Panc1 (cell line): ENCODE measurements at regions not wholly inside any gene's neighbourhood (a gene's known extent, or its start where the extent isn't known, plus 50 kb on each side); places are given as distances from the start of the nearest gene placed in this dataset.

Experiments
- ATAC-seq: fragments of 200-7000 bp; cut with Tn5 transposase; 2 replicates; pipeline ENCODE4 v1.9.1; 2020; ENCODE audit warnings: mild to moderate bottlenecking, moderate library complexity
- BruUV-seq: library from RNA; stranded (reverse); fragments of 400-500 nt; replicated peaks from 2 replicates; lab custom pipeline; 2021; lab: Mats Ljungman, UMichigan
- CTCF ChIA-PET: fragments of 300-600 bp; sonication (Branson Sonifier 250); formaldehyde crosslinking; loops from one replicate; lab custom pipeline; 2022; ENCODE audit warnings: antibody characterized with exemption; lab: Charles Lee
- POLR2A ChIA-PET: fragments of 300-600 bp; sonication (Branson Sonifier 250); formaldehyde crosslinking; loops from one replicate; lab custom pipeline; 2022; ENCODE audit warnings: antibody characterized with exemption; lab: Charles Lee
- DNase-seq: peaks from one replicate; pipeline ENCODE4 v3.0.0-alpha.2; 2010; ENCODE audit warnings: low read depth, low spot score
- H3K27ac ChIP-seq: 2 replicates; pipeline ENCODE4 v1.5.1; 2011; ENCODE audit warnings: mild to moderate bottlenecking, low read length, inconsistent platforms
- H3K27me3 ChIP-seq: fragments of 200-500 bp; sonication (Bioruptor generic); 2 replicates; pipeline ENCODE4 v1.6.0; 2014; ENCODE audit warnings: low read length, inconsistent platforms; ENCODE audit not compliant: control insufficient read depth, insufficient read depth
- H3K36me3 ChIP-seq: fragments of 200-500 bp; sonication (Bioruptor generic); 2 replicates; pipeline ENCODE4 v1.5.1; 2014; ENCODE audit warnings: inconsistent platforms, mild to moderate bottlenecking, low read length, moderate library complexity; ENCODE audit not compliant: control insufficient read depth, insufficient read depth
- H3K4me1 ChIP-seq: 2 replicates; pipeline ENCODE4 v1.5.1; 2011; ENCODE audit warnings: inconsistent platforms, mild to moderate bottlenecking, low read length, moderate library complexity; ENCODE audit not compliant: control insufficient read depth, insufficient read depth
- H3K4me3 ChIP-seq, 2 experiments: 2 replicates each; pipeline ENCODE4 v1.5.1; 2011 to 2012; ENCODE audit warnings: low read depth in 2 of 2, low read length in 2 of 2, mild to moderate bottlenecking in 2 of 2, inconsistent platforms in 1 of 2, moderate library complexity in 1 of 2
- H3K9me3 ChIP-seq: fragments of 200-500 bp; sonication (Bioruptor generic); 2 replicates; pipeline ENCODE4 v1.5.1; 2014; ENCODE audit warnings: low read depth, mild to moderate bottlenecking, inconsistent platforms, low read length, moderate library complexity; ENCODE audit not compliant: control insufficient read depth, insufficient read depth
- POLR2AphosphoS5 ChIP-seq: IDR thresholded peaks from 2 replicates; pipeline ENCODE4 v1.6.1; 2012; ENCODE audit warnings: mild to moderate bottlenecking, low read depth, low read length, moderate library complexity
- REST ChIP-seq, 2 experiments: IDR thresholded peaks; 2 replicates each; pipeline ENCODE4 v1.6.1; 2011 to 2012; ENCODE audit warnings: low read depth in 2 of 2, control low read depth in 1 of 2, low read length in 1 of 2, mild to moderate bottlenecking in 1 of 2, moderate library complexity in 1 of 2; ENCODE audit not compliant: insufficient read depth in 1 of 2
- SIN3A ChIP-seq: IDR thresholded peaks from 2 replicates; pipeline ENCODE4 v1.6.1; 2012; ENCODE audit warnings: low read depth, mild to moderate bottlenecking, low read length, moderate library complexity, borderline replicate concordance; ENCODE audit not compliant: insufficient read depth
- TCF7L2 ChIP-seq: IDR thresholded peaks from 2 replicates; pipeline ENCODE4 v1.6.1; 2011; ENCODE audit warnings: mild to moderate bottlenecking, low read depth, low read length, inconsistent platforms
- in situ Hi-C: cut with HindIII; loops from 2 replicates; pipeline ENCODE4 v1.10.0; 2016; ENCODE audit warnings: low sequenced_read_pairs, low pct_unique_long_range_greater_than_20kb
- intact Hi-C: fragments of 100-400 bp; cut with micrococcal nuclease; formaldehyde crosslinking; loops from one replicate; pipeline ENCODE4 v1.10.0; 2022; ENCODE audit not compliant: unreplicated experiment
- TF ChIP-seq, protein P1 (sequence below): fragments of 450-650 bp; IDR thresholded peaks from 2 replicates; pipeline ENCODE4 v1.5.1; 2017; ENCODE audit warnings: mild to moderate bottlenecking

GRCh38 chr5:52255308-52255707 is 532.4 kb upstream of the ITGA1 start:
- Histone ChIP-seq H3K27me3 (no peaks in the 10 kb centered on the region), H3K4me3 (no peak overlapping the region), H3K27ac (no peak overlapping the region), H3K4me1 (no peaks in the 10 kb centered on the region), H3K36me3 (no peaks in the 10 kb centered on the region), H3K9me3 (no peaks in the 10 kb centered on the region)
- intact Hi-C loops (no loop called here), in situ Hi-C loops (no loop called here)
- TF ChIP-seq TCF7L2 (no peak), POLR2AphosphoS5 (no peak), REST (IDR thresholded peaks at IDR 0.05; ENCODE audit: insufficient read depth in 1 of 2, low read depth in 2 of 2, low read length in 1 of 2) (no peak), SIN3A (no peak)
- TF ChIP-seq, protein P1, sequence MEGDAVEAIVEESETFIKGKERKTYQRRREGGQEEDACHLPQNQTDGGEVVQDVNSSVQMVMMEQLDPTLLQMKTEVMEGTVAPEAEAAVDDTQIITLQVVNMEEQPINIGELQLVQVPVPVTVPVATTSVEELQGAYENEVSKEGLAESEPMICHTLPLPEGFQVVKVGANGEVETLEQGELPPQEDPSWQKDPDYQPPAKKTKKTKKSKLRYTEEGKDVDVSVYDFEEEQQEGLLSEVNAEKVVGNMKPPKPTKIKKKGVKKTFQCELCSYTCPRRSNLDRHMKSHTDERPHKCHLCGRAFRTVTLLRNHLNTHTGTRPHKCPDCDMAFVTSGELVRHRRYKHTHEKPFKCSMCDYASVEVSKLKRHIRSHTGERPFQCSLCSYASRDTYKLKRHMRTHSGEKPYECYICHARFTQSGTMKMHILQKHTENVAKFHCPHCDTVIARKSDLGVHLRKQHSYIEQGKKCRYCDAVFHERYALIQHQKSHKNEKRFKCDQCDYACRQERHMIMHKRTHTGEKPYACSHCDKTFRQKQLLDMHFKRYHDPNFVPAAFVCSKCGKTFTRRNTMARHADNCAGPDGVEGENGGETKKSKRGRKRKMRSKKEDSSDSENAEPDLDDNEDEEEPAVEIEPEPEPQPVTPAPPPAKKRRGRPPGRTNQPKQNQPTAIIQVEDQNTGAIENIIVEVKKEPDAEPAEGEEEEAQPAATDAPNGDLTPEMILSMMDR = no peak
- no peak for DNase-seq
- POLR2A ChIA-PET = no interaction called here
- BruUV-seq = no TSS peak
- CTCF ChIA-PET = no interaction called here
- no peak for ATAC-seq

DNA sequence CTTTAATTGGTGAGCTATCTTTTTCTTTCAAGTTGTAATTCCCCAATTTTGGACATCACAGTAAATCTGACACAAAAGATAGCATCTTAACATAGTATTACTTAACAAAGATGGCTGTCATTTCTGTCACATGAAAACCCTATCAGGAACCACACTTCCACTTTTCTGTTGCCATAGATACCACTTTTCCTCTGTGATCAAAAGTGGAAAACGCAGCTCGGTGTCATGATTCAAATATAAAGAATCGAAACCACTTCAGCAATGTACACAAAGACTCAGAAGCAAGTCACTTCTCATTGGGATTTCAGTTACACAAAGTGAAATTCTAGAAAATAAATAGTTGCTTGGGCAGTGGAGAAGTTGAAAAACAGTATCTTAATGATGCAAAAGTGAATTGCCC is 524.9 kb upstream of the ITGA1 start:
- DNase-seq (no peak), ATAC-seq (no peak)
- no TSS peak for BruUV-seq
- in situ Hi-C loops (no loop called here), intact Hi-C loops (no loop called here)
- ChIA-PET POLR2A (no interaction called here), CTCF (no interaction called here)
- Histone ChIP-seq H3K36me3 (no peaks in the 10 kb centered on the region), H3K4me3 (no peak overlapping the region), H3K9me3 (no peaks in the 10 kb centered on the region), H3K4me1 (no peaks in the 10 kb centered on the region), H3K27ac (no peak overlapping the region), H3K27me3 (no peaks in the 10 kb centered on the region)
- TF ChIP-seq TCF7L2 (no peak), REST (IDR thresholded peaks at IDR 0.05; ENCODE audit: insufficient read depth in 1 of 2, low read depth in 2 of 2, low read length in 1 of 2) (no peak), POLR2AphosphoS5 (no peak), SIN3A (no peak)
- TF ChIP-seq, protein P1 = no peak
